Skeletal muscle tissue (tissue), 3 donors: ENCODE measurements at regions not wholly inside any gene's neighbourhood (a gene's known extent, or its start where the extent isn't known, plus 50 kb on each side); places are given as distances from the start of the nearest gene placed in this dataset.
"Not testable (repeated sequence)": the region's sequence is repeated elsewhere in the genome, so short reads cannot be mapped to it uniquely, and the experiment has no call there.

ENCODE experiments used
- H3K27ac ChIP-seq: one replicate; pipeline ENCODE4 v1.7.0; 2013; ENCODE audit warnings: mild to moderate bottlenecking, low read depth, low read length, inconsistent platforms
- H3K27me3 ChIP-seq, 3 donors: one replicate each; pipeline ENCODE4 v1.7.0; 2013; ENCODE audit warnings: low read length in 3 of 3; ENCODE audit not compliant: control insufficient read depth in 3 of 3, insufficient read depth in 3 of 3
- H3K36me3 ChIP-seq, 3 donors: one replicate each; pipeline ENCODE4 v1.7.0; 2013; ENCODE audit warnings: low read length in 3 of 3; ENCODE audit not compliant: control insufficient read depth in 3 of 3, insufficient read depth in 3 of 3
- H3K4me1 ChIP-seq, 3 donors: one replicate each; pipeline ENCODE4 v1.7.0; 2013; ENCODE audit warnings: low read length in 3 of 3, mild to moderate bottlenecking in 3 of 3; ENCODE audit not compliant: control insufficient read depth in 3 of 3, insufficient read depth in 3 of 3
- H3K4me3 ChIP-seq, 3 donors: one replicate each; pipeline ENCODE4 v1.7.0; 2013; ENCODE audit warnings: low read length in 3 of 3
- H3K9ac ChIP-seq, 3 donors: one replicate each; pipeline ENCODE4 v1.7.0; 2013; ENCODE audit warnings: low read length in 3 of 3, mild to moderate bottlenecking in 3 of 3, moderate library complexity in 2 of 3, low read depth in 1 of 3
- H3K9me3 ChIP-seq, 3 donors: one replicate each; pipeline ENCODE4 v1.7.0; 2013; ENCODE audit warnings: low read length in 3 of 3; ENCODE audit not compliant: control insufficient read depth in 3 of 3
- donor health status: Osteomylitis.

- not testable (repeated sequence) for H3K27me3 ChIP-seq, H3K27ac ChIP-seq, H3K36me3 ChIP-seq, H3K9me3 ChIP-seq, H3K9ac ChIP-seq, H3K4me3 ChIP-seq, H3K4me1 ChIP-seq
These were observed 800.7 kb upstream of the CDH10 start for GRCh38 chr5:25445381-25446060.

GRCh38 chr5:25444697-25445096, 799.9 kb upstream of the CDH10 start:
- H3K27ac ChIP-seq, result no peak overlapping the region

GRCh38 chr5:25441810-25442209, 797.0 kb upstream of the CDH10 start:
- no peaks in the 10 kb centered on the region for H3K27me3 ChIP-seq
- H3K4me3 ChIP-seq, result no peak overlapping the region
- H3K9me3 ChIP-seq, result no peaks in the 10 kb centered on the region
- H3K36me3 ChIP-seq, result no peaks in the 10 kb centered on the region
- H3K4me1 ChIP-seq, result no peaks in the 10 kb centered on the region
- H3K27ac ChIP-seq, result no peak overlapping the region
- no peak overlapping the region for H3K9ac ChIP-seq

More at GRCh38 chr5:25444697-25445096, 799.9 kb upstream of the CDH10 start:
- H3K9ac ChIP-seq, result no peak overlapping the region
- no peaks in the 10 kb centered on the region for H3K4me1 ChIP-seq
- no peak overlapping the region for H3K4me3 ChIP-seq
- H3K36me3 ChIP-seq, result no peaks in the 10 kb centered on the region
- H3K27me3 ChIP-seq, result no peaks in the 10 kb centered on the region
- no peaks in the 10 kb centered on the region for H3K9me3 ChIP-seq

- Histone ChIP-seq H3K27me3 (no peaks in the 10 kb centered on the region), H3K4me1 (no peaks in the 10 kb centered on the region), H3K9me3 (no peaks in the 10 kb centered on the region), H3K9ac (no peak overlapping the region), H3K27ac (no peak overlapping the region), H3K4me3 (no peak overlapping the region), H3K36me3 (no peaks in the 10 kb centered on the region)
These were observed 794.2 kb upstream of the CDH10 start for GRCh38 chr5:25439025-25439424.

GRCh38 chr5:25438375-25438774, 793.6 kb upstream of the CDH10 start:
- H3K27ac ChIP-seq, result not testable (repeated sequence)

GRCh38 chr5:25436452-25436851, 791.7 kb upstream of the CDH10 start:
- Histone ChIP-seq H3K9ac (no peak overlapping the region), H3K4me1 (no peaks in the 10 kb centered on the region), H3K27ac (no peak overlapping the region), H3K9me3 (no peaks in the 10 kb centered on the region), H3K36me3 (no peaks in the 10 kb centered on the region), H3K27me3 (no peaks in the 10 kb centered on the region), H3K4me3 (no peak overlapping the region)

More at GRCh38 chr5:25438375-25438774, 793.6 kb upstream of the CDH10 start:
- H3K4me1 ChIP-seq, H3K4me3 ChIP-seq, H3K36me3 ChIP-seq, H3K27me3 ChIP-seq, H3K9me3 ChIP-seq, H3K9ac ChIP-seq: not testable (repeated sequence)

- no peaks in the 10 kb centered on the region for H3K27me3 ChIP-seq
- H3K27ac ChIP-seq, result no peak overlapping the region
- H3K9ac ChIP-seq, result no peak overlapping the region
- H3K4me3 ChIP-seq, result no peak overlapping the region
- no peaks in the 10 kb centered on the region for H3K4me1 ChIP-seq
- H3K9me3 ChIP-seq, result no peaks in the 10 kb centered on the region
- no peaks in the 10 kb centered on the region for H3K36me3 ChIP-seq
These were observed 791.1 kb upstream of the CDH10 start for GRCh38 chr5:25435882-25436281.

GRCh38 chr5:25427240-25427639, 782.5 kb upstream of the CDH10 start:
- Histone ChIP-seq H3K9me3 (no peaks in the 10 kb centered on the region), H3K4me3 (no peak overlapping the region), H3K36me3 (no peaks in the 10 kb centered on the region), H3K27me3 (no peaks in the 10 kb centered on the region), H3K9ac (no peak overlapping the region), H3K27ac (no peak overlapping the region), H3K4me1 (no peaks in the 10 kb centered on the region)

- Histone ChIP-seq H3K27me3 (no peaks in the 10 kb centered on the region), H3K36me3 (no peaks in the 10 kb centered on the region), H3K27ac (no peak overlapping the region), H3K4me1 (no peaks in the 10 kb centered on the region), H3K4me3 (no peak overlapping the region), H3K9ac (no peak overlapping the region), H3K9me3 (no peaks in the 10 kb centered on the region)
These were observed 778.5 kb upstream of the CDH10 start for GRCh38 chr5:25423271-25423670.

GRCh38 chr5:25419684-25420083, 774.9 kb upstream of the CDH10 start:
- Histone ChIP-seq H3K9me3 (no peaks in the 10 kb centered on the region), H3K36me3 (no peaks in the 10 kb centered on the region), H3K27ac (no peak overlapping the region)

More at GRCh38 chr5:25419684-25420083, 774.9 kb upstream of the CDH10 start:
- no peak overlapping the region for H3K9ac ChIP-seq
- no peak overlapping the region for H3K4me3 ChIP-seq
- no peaks in the 10 kb centered on the region for H3K4me1 ChIP-seq
- no peaks in the 10 kb centered on the region for H3K27me3 ChIP-seq
